HEK293T (cell line): ENCODE measurements at regions not wholly inside any gene's neighbourhood (a gene's known extent, or its start where the extent isn't known, plus 50 kb on each side); places are given as distances from the start of the nearest gene placed in this dataset.

Experiments
- FOXK2 ChIP-seq: fragments of 450-650 bp; IDR thresholded peaks from 2 replicates; pipeline ENCODE4 v1.6.1; 2016; ENCODE audit warnings: mild to moderate bottlenecking
- FOXM1 ChIP-seq: fragments of 450-650 bp; IDR thresholded peaks from 2 replicates; pipeline ENCODE4 v1.6.1; 2017; ENCODE audit warnings: mild to moderate bottlenecking, borderline replicate concordance

DNA sequence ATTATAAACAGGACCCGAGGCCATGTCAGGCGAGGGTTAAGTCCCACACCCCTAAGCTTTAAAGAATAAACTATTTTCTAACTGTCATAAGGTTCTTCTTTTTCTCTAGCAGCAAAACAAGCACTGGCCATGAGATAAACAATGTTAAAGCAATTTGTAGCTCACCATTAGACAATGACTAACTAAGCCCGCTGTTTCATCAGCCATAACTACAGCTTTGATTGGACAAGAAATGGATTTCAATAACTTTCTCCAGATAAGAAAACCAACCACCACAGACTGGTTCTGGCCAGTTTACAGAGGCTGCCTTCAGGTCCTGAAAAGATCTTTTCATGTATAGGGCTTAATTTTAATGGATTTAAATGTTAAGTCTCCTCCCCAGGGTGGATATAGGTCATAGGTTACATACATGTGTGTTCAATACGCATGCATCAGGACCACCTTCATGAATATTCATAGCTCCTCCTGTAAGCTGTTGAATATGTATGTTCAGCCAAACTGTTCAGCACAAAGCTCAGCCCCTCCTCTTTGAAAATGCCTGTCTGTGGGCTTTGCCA is 108.7 kb upstream of the RAB6C start:
- TF ChIP-seq FOXK2 (no peak), FOXM1 (no peak)
